ENCODE measurements at regions not wholly inside any gene's neighbourhood (a gene's known extent, or its start where the extent isn't known, plus 50 kb on each side); places are given as distances from the start of the nearest gene placed in this dataset.
"Not testable (repeated sequence)": the region's sequence is repeated elsewhere in the genome, so short reads cannot be mapped to it uniquely, and the experiment has no call there.

GRCh38 chr9:13033959-13034693 lies 245.4 kb downstream of the MPDZ start:
- Histone ChIP-seq H3K27me3 (ENCODE audit: low read depth) (no peaks in the 10 kb centered on the region), H3K27ac (replicated peaks) (no peak overlapping the region), H3K9me3 (replicated peaks) (no peaks in the 10 kb centered on the region), H3K4me1 (peaks cover 9% of the 10 kb centered on the region), H3K4me3 (peak overlapping the region; percentile 51), H3K36me3 (no peaks in the 10 kb centered on the region)
- peak; percentile 45 for DNase-seq
- intact Hi-C loops (cut with micrococcal nuclease) = loop anchor here (10.0 kb wide), 1 partner anchor 51 kb away; no protein-coding TSS in a partner anchor
- peak; percentile 83 for TF ChIP-seq CTCF (IDR thresholded peaks at IDR 0.05; ENCODE audit: borderline replicate concordance)

GRCh38 chr9:13034694-13035002 lies 244.8 kb downstream of the MPDZ start:
- intact Hi-C loops (cut with micrococcal nuclease) = loop anchor here (10.0 kb wide), 1 partner anchor 50 kb away; no protein-coding TSS in a partner anchor
- TF ChIP-seq CTCF (IDR thresholded peaks at IDR 0.05; ENCODE audit: borderline replicate concordance) = no peak
- H3K4me1 ChIP-seq = peaks cover 9% of the 10 kb centered on the region
- no peak for DNase-seq
- H3K27ac ChIP-seq (replicated peaks) = no peak overlapping the region
- no peaks in the 10 kb centered on the region for H3K27me3 ChIP-seq (ENCODE audit: low read depth)
- no peaks in the 10 kb centered on the region for H3K36me3 ChIP-seq
- H3K4me3 ChIP-seq = peak overlapping the region; percentile 51
- H3K9me3 ChIP-seq (replicated peaks) = no peaks in the 10 kb centered on the region

GRCh38 chr9:13035822-13036221 lies 243.7 kb downstream of the MPDZ start:
- H3K4me3 ChIP-seq = no peak overlapping the region
- no peak overlapping the region for H3K27ac ChIP-seq (replicated peaks)
- no peak for TF ChIP-seq CTCF (IDR thresholded peaks at IDR 0.05; ENCODE audit: borderline replicate concordance)
- H3K9me3 ChIP-seq (replicated peaks) = no peaks in the 10 kb centered on the region
- no peaks in the 10 kb centered on the region for H3K36me3 ChIP-seq
- no peak for DNase-seq
- intact Hi-C loops (cut with micrococcal nuclease) = loop anchor here (10.0 kb wide), 1 partner anchor 49 kb away; no protein-coding TSS in a partner anchor
- H3K27me3 ChIP-seq (ENCODE audit: low read depth) = no peaks in the 10 kb centered on the region
- H3K4me1 ChIP-seq = peaks cover 9% of the 10 kb centered on the region

- not testable (repeated sequence) for DNase-seq; H3K27me3 ChIP-seq (ENCODE audit: low read depth); H3K4me1 ChIP-seq; H3K4me3 ChIP-seq; H3K27ac ChIP-seq (replicated peaks); H3K9me3 ChIP-seq (replicated peaks); H3K36me3 ChIP-seq
- intact Hi-C loops (cut with micrococcal nuclease) = loop anchor here (10.0 kb wide), 1 partner anchor 47 kb away; no protein-coding TSS in a partner anchor
Measured at GRCh38 chr9:13037808-13038207, 241.7 kb downstream of the MPDZ start.

- Histone ChIP-seq H3K4me1 (no peaks in the 10 kb centered on the region), H3K9me3 (replicated peaks) (no peaks in the 10 kb centered on the region), H3K27me3 (ENCODE audit: low read depth) (no peaks in the 10 kb centered on the region), H3K27ac (replicated peaks) (no peak overlapping the region), H3K36me3 (no peaks in the 10 kb centered on the region), H3K4me3 (no peak overlapping the region)
- no peak for DNase-seq
- no peak for TF ChIP-seq CTCF (IDR thresholded peaks at IDR 0.05; ENCODE audit: borderline replicate concordance)
- intact Hi-C loops (cut with micrococcal nuclease) = no loop called here
Measured at GRCh38 chr9:13047827-13048587, 231.5 kb downstream of the MPDZ start.

- TF ChIP-seq CTCF (IDR thresholded peaks at IDR 0.05; ENCODE audit: borderline replicate concordance) = no peak
- no peaks in the 10 kb centered on the region for H3K9me3 ChIP-seq (replicated peaks)
- no peaks in the 10 kb centered on the region for H3K4me1 ChIP-seq
- H3K27ac ChIP-seq (replicated peaks) = no peak overlapping the region
- no peaks in the 10 kb centered on the region for H3K27me3 ChIP-seq (ENCODE audit: low read depth)
- H3K4me3 ChIP-seq = no peak overlapping the region
- no peak for DNase-seq
- intact Hi-C loops (cut with micrococcal nuclease) = no loop called here
- no peaks in the 10 kb centered on the region for H3K36me3 ChIP-seq
Measured at GRCh38 chr9:13049223-13049622, 230.3 kb downstream of the MPDZ start.

All from left ventricle myocardium inferior (tissue), 1 donor.